ENCODE measurements at regions not wholly inside any gene's neighbourhood (a gene's known extent, or its start where the extent isn't known, plus 50 kb on each side); places are given as distances from the start of the nearest gene placed in this dataset.

DNA sequence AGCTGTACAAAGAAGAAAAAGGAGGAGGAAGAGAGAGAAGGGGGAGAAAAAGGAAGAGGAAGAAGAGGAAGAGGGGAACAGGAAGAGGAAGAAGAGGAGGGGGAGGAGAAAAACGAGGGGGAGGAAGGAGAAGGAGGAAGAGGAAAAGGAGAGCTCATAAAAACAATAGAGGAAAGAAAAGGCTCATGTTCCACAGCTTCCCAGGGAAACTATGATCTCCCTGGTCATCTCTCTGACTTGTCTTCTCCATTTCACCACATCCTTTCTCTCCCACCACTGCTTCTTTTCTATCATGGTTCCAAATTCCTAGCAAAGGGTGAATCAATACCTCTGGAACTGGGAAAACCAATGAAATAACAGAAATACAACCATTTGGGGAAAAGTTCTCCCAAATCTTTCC is 254.1 kb upstream of the ERCC4 start:
- TF ChIP-seq, protein P1, sequence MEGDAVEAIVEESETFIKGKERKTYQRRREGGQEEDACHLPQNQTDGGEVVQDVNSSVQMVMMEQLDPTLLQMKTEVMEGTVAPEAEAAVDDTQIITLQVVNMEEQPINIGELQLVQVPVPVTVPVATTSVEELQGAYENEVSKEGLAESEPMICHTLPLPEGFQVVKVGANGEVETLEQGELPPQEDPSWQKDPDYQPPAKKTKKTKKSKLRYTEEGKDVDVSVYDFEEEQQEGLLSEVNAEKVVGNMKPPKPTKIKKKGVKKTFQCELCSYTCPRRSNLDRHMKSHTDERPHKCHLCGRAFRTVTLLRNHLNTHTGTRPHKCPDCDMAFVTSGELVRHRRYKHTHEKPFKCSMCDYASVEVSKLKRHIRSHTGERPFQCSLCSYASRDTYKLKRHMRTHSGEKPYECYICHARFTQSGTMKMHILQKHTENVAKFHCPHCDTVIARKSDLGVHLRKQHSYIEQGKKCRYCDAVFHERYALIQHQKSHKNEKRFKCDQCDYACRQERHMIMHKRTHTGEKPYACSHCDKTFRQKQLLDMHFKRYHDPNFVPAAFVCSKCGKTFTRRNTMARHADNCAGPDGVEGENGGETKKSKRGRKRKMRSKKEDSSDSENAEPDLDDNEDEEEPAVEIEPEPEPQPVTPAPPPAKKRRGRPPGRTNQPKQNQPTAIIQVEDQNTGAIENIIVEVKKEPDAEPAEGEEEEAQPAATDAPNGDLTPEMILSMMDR (IDR thresholded peaks at IDR 0.05) = no peak
- TF ChIP-seq EP300 (IDR thresholded peaks at IDR 0.05) = no peak
- TF ChIP-seq POLR2AphosphoS5 (IDR thresholded peaks at IDR 0.05) = no peak
- TF ChIP-seq POLR2A (IDR thresholded peaks at IDR 0.05; ENCODE audit: low read depth) = no peak
- Histone ChIP-seq H3K9me3 (peaks cover 0 to 4% (median 1%) of the 10 kb centered on the region in 4 donors), H3K27ac (replicated peaks in 1 of 4) (no peak overlapping the region), H3K27me3 (no peaks in the 10 kb centered on the region), H3K4me1 (no peaks in the 10 kb centered on the region), H3K36me3 (no peaks in the 10 kb centered on the region), H3K4me3 (no peak overlapping the region)
- no peak for DNase-seq (ENCODE audit: extremely low spot score)
- 33% methylated on average over 1 of the region's 1 CpG for WGBS
- intact Hi-C loops (cut with DNase I) = no loop called here

GRCh38 chr16:13672196-13672595 is 247.8 kb upstream of the ERCC4 start:
- Histone ChIP-seq H3K27me3 (no peaks in the 10 kb centered on the region), H3K4me1 (no peaks in the 10 kb centered on the region), H3K36me3 (no peaks in the 10 kb centered on the region), H3K9me3 (peaks cover 0 to 7% (median 2%) of the 10 kb centered on the region in 4 donors), H3K27ac (replicated peaks in 1 of 4) (no peak overlapping the region), H3K4me3 (no peak overlapping the region)
- no peak for DNase-seq (ENCODE audit: extremely low spot score)
- no peak for TF ChIP-seq POLR2A (IDR thresholded peaks at IDR 0.05; ENCODE audit: low read depth)
- no peak for TF ChIP-seq POLR2AphosphoS5 (IDR thresholded peaks at IDR 0.05)
- intact Hi-C loops (cut with DNase I) = no loop called here
- 64% methylated on average over 3 of the region's 3 CpGs for WGBS

GRCh38 chr16:13680021-13680889 is 239.7 kb upstream of the ERCC4 start:
- TF ChIP-seq POLR2A (IDR thresholded peaks at IDR 0.05; ENCODE audit: low read depth) = no peak
- TF ChIP-seq, protein P1 (IDR thresholded peaks at IDR 0.05) = no peak
- no peak for TF ChIP-seq POLR2AphosphoS5 (IDR thresholded peaks at IDR 0.05)
- TF ChIP-seq EP300 (IDR thresholded peaks at IDR 0.05) = no peak
- H3K9me3 ChIP-seq = peaks cover 0 to 7% (median 0%) of the 10 kb centered on the region in 4 donors
- H3K4me1 ChIP-seq = no peaks in the 10 kb centered on the region
- 47% methylated on average over 1 of the region's 1 CpG for WGBS
- no peak overlapping the region for H3K4me3 ChIP-seq
- H3K27me3 ChIP-seq = peaks cover 0 to 8% (median 0%) of the 10 kb centered on the region in 4 donors
- H3K36me3 ChIP-seq = no peaks in the 10 kb centered on the region
- intact Hi-C loops (cut with DNase I) = no loop called here
- no peak overlapping the region for H3K27ac ChIP-seq (replicated peaks in 1 of 4)
- no peak for DNase-seq (ENCODE audit: extremely low spot score)

DNA sequence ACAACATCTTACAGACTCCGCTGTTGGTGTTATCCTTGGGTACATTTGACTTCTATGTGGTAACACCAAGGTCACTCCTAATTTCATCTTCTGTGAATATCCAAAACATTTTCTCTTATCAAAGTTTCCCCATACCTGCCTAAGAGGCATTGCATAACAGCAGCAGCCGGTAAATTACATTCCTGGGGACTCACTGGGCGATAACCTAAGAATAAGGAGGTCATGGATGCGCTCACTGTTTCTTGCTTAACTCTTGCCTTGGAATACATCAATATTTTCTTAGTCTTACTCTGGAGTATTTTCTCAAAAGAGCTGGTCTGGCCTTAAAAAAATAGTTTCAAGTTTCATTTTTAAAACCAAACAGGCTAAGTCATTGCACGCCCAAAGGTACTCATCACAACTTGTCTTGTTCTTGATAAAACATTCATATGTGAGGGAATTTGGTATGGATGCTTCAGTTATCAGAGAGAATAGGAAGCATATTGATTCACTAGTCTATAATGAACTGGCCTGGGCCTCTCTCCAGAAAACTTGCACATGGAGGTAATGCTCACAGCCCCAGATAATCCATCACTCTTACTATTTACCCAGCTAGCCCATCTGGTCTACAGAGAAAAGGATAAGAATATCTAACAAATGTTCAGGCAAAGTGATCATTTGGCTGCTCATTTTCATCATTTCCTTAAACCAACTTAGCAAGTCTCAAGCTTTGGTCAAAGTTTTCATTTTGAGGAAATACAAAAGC is 235.0 kb upstream of the ERCC4 start:
- DNase-seq (ENCODE audit: extremely low spot score) = no peak
- intact Hi-C loops (cut with DNase I) = no loop called here
- Histone ChIP-seq H3K27ac (replicated peaks in 1 of 4) (no peak overlapping the region), H3K4me1 (no peaks in the 10 kb centered on the region), H3K36me3 (no peaks in the 10 kb centered on the region), H3K9me3 (no peaks in the 10 kb centered on the region), H3K4me3 (no peak overlapping the region), H3K27me3 (peaks cover 0 to 8% (median 0%) of the 10 kb centered on the region in 4 donors)
- WGBS = 86% methylated on average over 5 of the region's 5 CpGs
- TF ChIP-seq EP300 (IDR thresholded peaks at IDR 0.05) (no peak), POLR2AphosphoS5 (IDR thresholded peaks at IDR 0.05) (no peak), POLR2A (IDR thresholded peaks at IDR 0.05; ENCODE audit: low read depth) (no peak)
- TF ChIP-seq, protein P1 (IDR thresholded peaks at IDR 0.05) = no peak

DNA sequence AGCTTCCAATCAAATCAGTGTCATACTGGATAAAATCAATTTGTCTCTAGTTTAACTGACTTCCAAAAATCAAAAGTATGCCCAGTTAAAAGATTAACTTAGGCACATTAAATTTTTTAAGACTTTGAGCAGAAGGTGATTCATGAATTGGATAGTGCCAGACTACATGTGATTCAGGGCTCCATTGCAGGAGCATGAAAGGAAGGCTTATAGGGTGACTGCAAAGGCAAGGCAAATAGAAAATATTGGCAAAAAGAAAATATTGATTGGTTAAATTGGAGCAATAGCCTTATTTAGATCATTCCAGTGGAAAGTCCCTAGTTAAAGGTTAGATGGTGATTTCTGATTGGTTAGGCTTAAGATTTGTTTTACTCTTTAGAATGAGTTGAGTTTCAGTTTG is 223.9 kb upstream of the ERCC4 start:
- Histone ChIP-seq H3K4me1 (no peaks in the 10 kb centered on the region), H3K36me3 (no peaks in the 10 kb centered on the region), H3K27me3 (no peaks in the 10 kb centered on the region), H3K9me3 (peaks cover 0 to 34% (median 28%) of the 10 kb centered on the region in 4 donors), H3K4me3 (no peak overlapping the region), H3K27ac (replicated peaks in 1 of 4) (no peak overlapping the region)
- intact Hi-C loops (cut with DNase I) = no loop called here
- TF ChIP-seq EP300 (IDR thresholded peaks at IDR 0.05) = no peak
- no peak for TF ChIP-seq POLR2AphosphoS5 (IDR thresholded peaks at IDR 0.05)
- TF ChIP-seq POLR2A (IDR thresholded peaks at IDR 0.05; ENCODE audit: low read depth) = no peak
- TF ChIP-seq, protein P1 (IDR thresholded peaks at IDR 0.05) = no peak
- no peak for DNase-seq (ENCODE audit: extremely low spot score)
